ENCODE measurements at regions not wholly inside any gene's neighbourhood (a gene's known extent, or its start where the extent isn't known, plus 50 kb on each side); places are given as distances from the start of the nearest gene placed in this dataset.

DNA sequence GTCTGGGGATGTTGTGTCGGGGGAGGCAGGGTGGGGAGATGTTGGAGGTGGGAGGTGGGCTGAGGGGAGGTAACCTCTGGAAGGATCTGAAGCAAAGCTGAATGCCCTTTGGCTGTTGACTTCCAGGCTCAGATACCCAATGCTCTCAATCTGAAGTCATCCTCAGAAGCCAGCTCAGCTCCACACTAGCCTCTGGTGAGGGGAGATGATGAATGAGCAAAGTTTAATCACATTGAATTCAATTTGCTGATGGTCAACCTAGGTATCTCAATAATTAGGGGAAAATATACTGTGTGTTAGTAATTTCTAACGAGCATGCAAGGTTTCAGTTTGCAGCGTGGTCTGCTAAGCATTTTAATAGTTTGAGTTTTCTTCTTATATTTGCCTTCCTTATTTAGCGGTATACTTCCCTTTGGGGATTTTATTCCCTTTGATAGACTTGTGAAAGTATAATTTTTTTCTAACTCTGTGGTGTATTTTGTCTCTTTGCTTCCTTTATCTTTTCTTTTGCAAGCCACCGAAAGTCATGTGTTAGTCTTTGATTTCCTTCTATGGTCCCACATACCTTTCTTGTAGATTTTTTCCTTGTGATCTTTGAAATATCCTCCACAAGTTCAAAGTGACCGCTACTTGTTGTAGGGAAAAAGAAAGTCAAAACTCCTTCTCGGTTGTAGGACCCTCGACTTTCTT is 146.3 kb upstream of the LEF1 start:
- Histone ChIP-seq H3K4me3 (no peak overlapping the region), H4K20me1 (no peaks in the 10 kb centered on the region), H3K27me3 (no peaks in the 10 kb centered on the region), H3K36me3 (0 out of 2 replicates have a peak, but pooled peaks cover 3% of the 10 kb centered on the region), H3K9me3 (peaks cover 10% of the 10 kb centered on the region; the same call in 1 of the 2 replicates), H3K27ac (no peak overlapping the region), H3K9ac (no peak overlapping the region), H3K4me1 (peaks cover 12% of the 10 kb centered on the region), H3K4me2 (peak overlapping the region; percentile 63)
- no peak for TF ChIP-seq Cebpa-rat (IDR thresholded peaks at IDR 0.05)

DNA sequence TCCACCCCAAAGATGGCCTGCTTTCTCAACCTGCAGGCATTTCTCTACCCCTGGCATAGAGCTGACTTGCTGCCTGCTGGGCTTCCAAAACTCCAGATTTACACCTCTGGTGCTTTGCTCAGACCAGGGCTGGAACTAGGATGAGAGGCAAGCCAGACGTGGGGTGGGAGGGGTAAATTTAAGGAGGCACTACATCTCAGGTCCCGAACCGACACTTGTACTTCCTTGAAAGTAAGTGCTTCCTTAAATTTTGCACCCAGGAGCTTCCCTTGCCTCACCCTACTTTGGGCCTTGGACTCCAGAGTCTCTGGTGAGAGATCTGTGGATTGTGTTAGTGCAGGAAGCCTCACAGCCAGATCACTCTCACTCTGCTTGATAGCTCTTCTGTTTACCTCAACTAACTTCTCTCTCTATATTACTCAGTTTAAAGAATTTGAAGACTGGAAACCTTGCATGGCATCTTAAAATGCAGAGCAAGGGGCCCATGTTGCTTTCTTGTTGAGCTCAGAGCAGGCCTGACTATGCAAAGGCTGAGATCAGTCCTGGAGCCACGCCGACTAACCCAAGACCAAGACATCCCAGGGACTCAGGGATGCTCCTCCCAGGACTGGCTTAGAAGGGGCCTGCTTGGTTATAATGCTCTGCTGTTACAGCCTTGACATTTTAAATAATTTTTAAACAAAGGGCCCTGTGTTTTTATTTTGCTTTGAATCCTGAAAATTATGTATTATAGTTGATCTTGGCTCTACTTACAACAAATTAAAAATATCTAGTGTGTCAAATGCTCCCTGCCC is 145.0 kb upstream of the LEF1 start:
- no peak overlapping the region for H3K4me3 ChIP-seq

DNA sequence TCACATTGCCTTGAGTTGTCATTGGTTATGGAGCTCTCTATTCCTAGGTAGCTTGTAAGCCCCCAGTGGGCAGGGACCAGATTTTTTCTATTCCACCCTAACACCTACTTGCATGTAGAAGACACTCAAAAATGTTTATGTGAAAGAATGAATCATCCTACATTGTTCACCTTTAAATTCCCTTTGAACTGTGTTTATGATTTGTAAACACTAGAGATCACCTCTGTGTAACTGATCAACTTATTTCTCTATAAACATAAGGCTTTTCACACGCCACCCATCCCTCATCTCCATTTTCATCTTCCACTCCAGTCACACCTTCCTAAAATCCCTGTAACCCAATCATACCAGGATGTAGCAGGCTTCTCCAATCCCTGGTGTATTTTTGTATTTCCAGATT is 142.6 kb upstream of the LEF1 start:
- Histone ChIP-seq H3K4me2 (no peak overlapping the region), H3K4me3 (no peak overlapping the region), H3K4me1 (peaks cover 11% of the 10 kb centered on the region), H3K36me3 (0 out of 2 replicates have a peak, but pooled peaks cover 3% of the 10 kb centered on the region), H4K20me1 (no peaks in the 10 kb centered on the region), H3K9ac (no peak overlapping the region), H3K27ac (no peak overlapping the region), H3K9me3 (peaks cover 14% of the 10 kb centered on the region; the same call in 1 of the 2 replicates), H3K27me3 (no peaks in the 10 kb centered on the region)
- TF ChIP-seq Cebpa-rat (IDR thresholded peaks at IDR 0.05): no peak

More for the DNA sequence above, 145.0 kb upstream of the LEF1 start:
- H3K27ac ChIP-seq: no peak overlapping the region
- no peak for TF ChIP-seq Cebpa-rat (IDR thresholded peaks at IDR 0.05)
- peaks cover 14% of the 10 kb centered on the region; the same call in 1 of the 2 replicates for H3K9me3 ChIP-seq
- peaks cover 11% of the 10 kb centered on the region for H3K4me1 ChIP-seq
- H3K27me3 ChIP-seq: no peaks in the 10 kb centered on the region
- no peak overlapping the region for H3K4me2 ChIP-seq
- 0 out of 2 replicates have a peak, but pooled peaks cover 3% of the 10 kb centered on the region for H3K36me3 ChIP-seq
- H3K9ac ChIP-seq: no peak overlapping the region
- no peaks in the 10 kb centered on the region for H4K20me1 ChIP-seq

DNA sequence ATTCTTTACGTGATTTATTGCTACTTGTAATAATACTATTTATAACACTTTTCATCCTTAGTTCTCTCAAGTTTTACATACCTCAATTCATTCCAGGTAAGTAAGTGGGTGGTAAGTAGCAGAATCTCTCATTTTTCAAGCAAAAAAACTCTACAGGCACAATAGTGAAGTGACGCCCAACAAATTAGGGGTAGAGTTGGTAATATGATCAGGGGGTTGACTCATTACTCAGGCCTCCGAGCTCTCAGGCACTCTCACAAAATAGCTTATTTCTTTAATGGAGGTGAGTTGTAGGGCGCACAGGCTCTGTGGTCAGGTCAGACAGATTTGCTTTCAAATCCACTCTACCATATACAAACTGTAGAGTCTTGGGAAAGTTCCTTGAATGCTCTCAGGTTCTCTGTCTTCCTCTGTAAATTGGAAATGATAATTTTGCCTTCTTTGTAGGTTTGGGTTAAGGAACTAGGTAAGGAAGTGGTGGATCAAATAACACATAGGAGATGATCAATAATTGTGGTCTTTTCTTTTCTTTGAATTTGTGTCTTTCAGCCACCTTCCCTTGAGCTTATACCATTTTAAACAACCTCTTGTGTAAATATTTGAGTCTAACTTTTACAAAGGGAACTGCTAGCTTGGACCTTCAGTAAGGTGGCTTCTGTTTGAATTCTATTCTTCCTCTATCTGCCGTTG is 134.9 kb upstream of the LEF1 start:
- Histone ChIP-seq H3K27ac (no peak overlapping the region), H3K27me3 (no peaks in the 10 kb centered on the region), H3K36me3 (no peaks in the 10 kb centered on the region), H4K20me1 (no peaks in the 10 kb centered on the region), H3K4me1 (peaks cover 27% of the 10 kb centered on the region), H3K9me3 (no peaks in the 10 kb centered on the region; the same call in 1 of the 2 replicates), H3K4me2 (no peak overlapping the region), H3K9ac (no peak overlapping the region), H3K4me3 (no peak overlapping the region)
- no peak for TF ChIP-seq Cebpa-rat (IDR thresholded peaks at IDR 0.05)

DNA sequence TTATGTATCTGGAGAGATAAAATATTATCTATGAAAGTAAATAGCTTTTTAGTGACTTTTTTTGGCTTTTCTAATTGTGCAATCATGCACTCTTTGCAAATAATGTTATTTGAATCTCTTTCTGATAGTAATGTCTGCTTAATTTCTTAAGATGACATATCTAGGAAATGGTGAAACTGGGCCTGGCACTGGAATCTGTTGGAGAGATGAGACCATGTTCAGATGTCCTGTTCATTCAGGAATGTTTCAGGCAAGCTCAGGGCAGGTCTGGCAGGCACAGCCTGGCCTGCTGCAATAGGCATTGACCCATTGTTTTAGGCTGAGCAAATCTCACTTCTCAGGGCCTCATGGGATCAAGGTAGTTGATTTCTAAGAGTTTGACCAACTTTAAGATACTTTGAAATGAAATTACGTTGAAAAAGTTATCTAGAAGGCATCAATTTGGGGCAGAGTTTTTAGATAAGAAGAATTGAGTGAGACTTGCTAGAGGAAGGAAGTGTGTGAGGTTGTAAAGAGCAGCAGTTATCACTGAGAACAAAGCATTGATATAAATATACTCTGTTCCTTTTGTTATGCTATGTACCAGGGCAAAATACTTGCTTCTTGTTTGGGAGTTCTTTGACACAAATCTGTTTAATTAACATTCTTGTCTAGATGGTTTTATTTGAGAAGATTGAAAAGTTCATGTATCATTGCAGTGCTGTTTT is 133.0 kb upstream of the LEF1 start:
- Histone ChIP-seq H3K9me3 (no peaks in the 10 kb centered on the region; the same call in 1 of the 2 replicates), H3K4me3 (no peak overlapping the region), H4K20me1 (no peaks in the 10 kb centered on the region), H3K9ac (no peak overlapping the region), H3K27me3 (no peaks in the 10 kb centered on the region), H3K27ac (peak overlapping the region; percentile 7), H3K36me3 (no peaks in the 10 kb centered on the region), H3K4me1 (peaks cover 27% of the 10 kb centered on the region), H3K4me2 (peak overlapping the region; percentile 56)
- TF ChIP-seq Cebpa-rat (IDR thresholded peaks at IDR 0.05): no peak

DNA sequence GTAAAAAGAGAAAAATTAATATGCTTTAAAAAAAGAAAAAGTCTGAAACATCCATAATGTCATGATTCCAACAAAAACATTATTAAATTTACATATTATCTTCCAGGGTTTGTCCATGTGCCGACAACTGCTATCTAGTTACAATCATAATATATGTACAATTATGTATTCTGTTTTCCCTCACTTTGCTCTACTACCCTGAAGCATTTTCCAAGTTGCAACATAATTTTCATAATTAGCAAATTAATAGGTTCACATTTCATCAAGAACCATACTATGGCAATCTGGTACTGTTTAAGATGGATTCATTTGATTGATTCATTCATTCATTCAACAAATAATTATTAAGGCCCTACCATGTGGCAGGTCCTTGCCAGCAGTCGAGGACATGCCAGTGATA is 128.9 kb upstream of the LEF1 start:
- H3K27me3 ChIP-seq: no peaks in the 10 kb centered on the region
- no peak overlapping the region for H3K4me3 ChIP-seq
- no peak overlapping the region for H3K27ac ChIP-seq
- H4K20me1 ChIP-seq: no peaks in the 10 kb centered on the region
- no peak for TF ChIP-seq Cebpa-rat (IDR thresholded peaks at IDR 0.05)
- no peak overlapping the region for H3K4me2 ChIP-seq
- peaks cover 13% of the 10 kb centered on the region for H3K4me1 ChIP-seq
- H3K9me3 ChIP-seq: no peaks in the 10 kb centered on the region; the same call in 1 of the 2 replicates
- H3K9ac ChIP-seq: no peak overlapping the region
- H3K36me3 ChIP-seq: no peaks in the 10 kb centered on the region

DNA sequence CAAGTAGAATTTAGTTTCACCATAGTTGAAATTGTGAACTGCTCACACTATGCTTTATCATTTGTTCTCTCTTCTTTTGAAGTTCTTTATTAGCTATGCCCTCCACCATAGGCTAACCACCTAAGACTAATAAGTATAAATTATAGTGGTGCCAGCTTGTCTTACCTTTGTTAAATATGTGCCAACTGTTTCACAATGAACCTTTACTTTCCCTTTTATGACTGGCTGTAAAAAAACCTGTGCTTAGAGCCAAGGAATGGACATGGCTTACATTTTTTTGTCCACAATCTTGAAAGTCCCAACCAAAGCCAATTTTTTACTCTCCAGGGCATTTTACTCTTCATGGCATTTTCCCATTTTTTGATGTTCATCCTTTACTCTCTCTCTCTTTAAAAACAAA is 123.5 kb upstream of the LEF1 start:
- no peak for TF ChIP-seq Cebpa-rat (IDR thresholded peaks at IDR 0.05)

DNA sequence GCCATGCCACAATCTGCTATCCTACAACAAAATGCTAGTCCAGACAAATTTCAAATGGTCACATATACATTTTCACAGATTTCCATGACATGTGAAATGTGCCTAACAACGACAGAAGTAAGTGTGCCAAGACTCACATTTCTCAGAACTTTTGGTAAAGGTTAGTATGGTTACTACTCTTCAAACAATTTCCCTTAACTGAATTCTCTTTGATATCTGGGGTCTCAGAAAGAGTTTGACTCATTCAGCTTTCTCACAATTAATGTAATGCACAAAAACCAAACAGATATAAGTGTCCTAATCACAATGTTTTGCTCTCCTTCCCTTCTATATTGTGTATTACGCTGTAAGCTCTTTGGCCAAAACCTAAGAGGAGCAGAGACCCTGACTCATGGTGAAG is 122.4 kb upstream of the LEF1 start:
- Histone ChIP-seq H3K4me1 (no peaks in the 10 kb centered on the region), H3K27me3 (no peaks in the 10 kb centered on the region), H3K4me2 (no peak overlapping the region), H3K9ac (no peak overlapping the region), H3K4me3 (no peak overlapping the region), H3K9me3 (no peaks in the 10 kb centered on the region), H3K36me3 (no peaks in the 10 kb centered on the region), H3K27ac (no peak overlapping the region), H4K20me1 (no peaks in the 10 kb centered on the region)
- no peak for TF ChIP-seq Cebpa-rat (IDR thresholded peaks at IDR 0.05)

More for the DNA sequence above, 123.5 kb upstream of the LEF1 start:
- Histone ChIP-seq H3K4me3 (no peak overlapping the region), H3K4me1 (no peaks in the 10 kb centered on the region), H3K9me3 (no peaks in the 10 kb centered on the region), H3K4me2 (no peak overlapping the region), H3K27ac (no peak overlapping the region), H3K27me3 (no peaks in the 10 kb centered on the region), H4K20me1 (no peaks in the 10 kb centered on the region), H3K36me3 (no peaks in the 10 kb centered on the region), H3K9ac (no peak overlapping the region)

DNA sequence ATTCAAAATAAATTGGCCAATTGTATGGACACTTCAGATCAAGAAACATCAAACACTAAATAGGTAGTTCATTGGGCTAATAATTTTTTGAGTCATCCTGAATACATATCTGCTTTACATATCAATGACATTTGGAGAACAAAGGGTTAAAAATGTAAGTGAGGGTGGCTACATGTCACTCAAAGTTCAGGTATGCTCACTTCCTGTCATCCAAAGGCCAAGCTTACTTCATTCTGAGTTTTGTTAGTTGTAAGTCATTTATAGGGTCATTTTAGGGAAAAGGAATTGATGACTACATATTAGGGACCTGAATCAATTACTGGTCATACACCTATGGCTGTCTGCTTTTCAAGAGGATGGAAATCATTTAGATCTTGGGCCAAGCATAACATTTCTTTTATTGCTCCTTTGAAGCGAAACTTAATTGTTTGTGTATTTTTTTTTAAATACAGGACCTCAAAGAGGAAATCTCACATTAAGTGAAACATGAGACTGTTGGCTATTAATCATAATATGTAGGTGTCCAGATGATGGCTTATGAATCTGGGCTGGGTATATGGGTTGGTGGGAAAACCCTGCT is 119.2 kb upstream of the LEF1 start:
- H3K27me3 ChIP-seq: no peaks in the 10 kb centered on the region

More for the DNA sequence above, 119.2 kb upstream of the LEF1 start:
- Histone ChIP-seq H3K9ac (no peak overlapping the region), H4K20me1 (no peaks in the 10 kb centered on the region), H3K36me3 (no peaks in the 10 kb centered on the region), H3K4me2 (no peak overlapping the region), H3K9me3 (no peaks in the 10 kb centered on the region), H3K4me1 (no peaks in the 10 kb centered on the region), H3K4me3 (no peak overlapping the region), H3K27ac (no peak overlapping the region)
- TF ChIP-seq Cebpa-rat (IDR thresholded peaks at IDR 0.05): no peak
